GM23338 (cell line): ENCODE measurements at regions not wholly inside any gene's neighbourhood (a gene's known extent, or its start where the extent isn't known, plus 50 kb on each side); places are given as distances from the start of the nearest gene placed in this dataset.

Experiments used
- CREB1 ChIP-seq: fragments of 250-450 bp; sonication (Bioruptor Pico); IDR thresholded peaks from 2 replicates; pipeline ENCODE4 v1.5.0; 2020; ENCODE audit warnings: low read depth, mild to moderate bottlenecking, moderate library complexity
- CTCF ChIP-seq, 2 experiments: fragments of 200-600 bp in 1 of 2; sonication (generic) in 1 of 2; conservative IDR thresholded peaks; 2 replicates each; pipeline versions ENCODE4 v1.5.1 to v1.6.1; 2016 to 2017; ENCODE audit warnings: antibody characterized with exemption in 2 of 2, low read depth in 2 of 2, mild to moderate bottlenecking in 2 of 2, moderate library complexity in 1 of 2
- EZH2 ChIP-seq: fragments of 200-600 bp; sonication (generic); IDR thresholded peaks from one replicate; pipeline ENCODE4 v1.8.0; 2017; ENCODE audit warnings: antibody characterized with exemption, mild to moderate bottlenecking, low read depth; ENCODE audit not compliant: unreplicated experiment
- POLR2AphosphoS5 ChIP-seq: IDR thresholded peaks from 2 replicates; pipeline ENCODE4 v1.6.1; 2016; ENCODE audit warnings: antibody characterized with exemption, low read depth

GRCh38 chr6:103215847-103216246 lies 1643.9 kb downstream of the HACE1 start:
- TF ChIP-seq CTCF (conservative IDR thresholded peaks at IDR 0.05; ENCODE audit: low read depth in 2 of 2) (no peak), EZH2 (no peak), CREB1 (no peak), POLR2AphosphoS5 (no peak)
